GM11168 (cell line): ENCODE measurements at regions not wholly inside any gene's neighbourhood (a gene's known extent, or its start where the extent isn't known, plus 50 kb on each side); places are given as distances from the start of the nearest gene placed in this dataset.

Source experiments
- in situ Hi-C: fragments of 300-500 bp; cut with MboI; formaldehyde crosslinking; loops from one replicate; pipeline ENCODE4 v1.12.0; 2022; ENCODE audit warnings: low sequenced_read_pairs; ENCODE audit not compliant: unreplicated experiment

GRCh38 chr11:122358292-122358691 is 242.3 kb upstream of the BLID start:
- in situ Hi-C loops, result no loop called here

GRCh38 chr11:122355968-122356367 is 240.0 kb upstream of the BLID start:
- in situ Hi-C loops, result no loop called here

GRCh38 chr11:122354025-122354697 is 238.1 kb upstream of the BLID start:
- in situ Hi-C loops, result no loop called here

GRCh38 chr11:122353561-122353960 is 237.5 kb upstream of the BLID start:
- in situ Hi-C loops, result no loop called here

GRCh38 chr11:122348659-122349409 is 232.8 kb upstream of the BLID start:
- in situ Hi-C loops, result no loop called here

GRCh38 chr11:122346006-122346405 is 230.0 kb upstream of the BLID start:
- in situ Hi-C loops, result no loop called here

- in situ Hi-C loops, result no loop called here
These were observed 229.6 kb upstream of the BLID start for GRCh38 chr11:122345586-122345985.

- in situ Hi-C loops, result no loop called here
These were observed 228.2 kb upstream of the BLID start for GRCh38 chr11:122344215-122344614.

- in situ Hi-C loops, result no loop called here
These were observed 227.2 kb upstream of the BLID start for GRCh38 chr11:122343210-122343609.

GRCh38 chr11:122342089-122342744 is 226.2 kb upstream of the BLID start:
- in situ Hi-C loops, result no loop called here

GRCh38 chr11:122341477-122341876 is 225.5 kb upstream of the BLID start:
- in situ Hi-C loops, result no loop called here

- in situ Hi-C loops, result no loop called here
These were observed 224.7 kb upstream of the BLID start for GRCh38 chr11:122340607-122341290.

- in situ Hi-C loops, result no loop called here
These were observed 223.5 kb upstream of the BLID start for GRCh38 chr11:122339436-122340060.

GRCh38 chr11:122337704-122338103 is 221.7 kb upstream of the BLID start:
- in situ Hi-C loops, result no loop called here

- in situ Hi-C loops, result no loop called here
These were observed 221.2 kb upstream of the BLID start for GRCh38 chr11:122337241-122337640.

- in situ Hi-C loops, result no loop called here
These were observed 220.7 kb upstream of the BLID start for GRCh38 chr11:122336706-122337105.

- in situ Hi-C loops, result no loop called here
These were observed 218.7 kb upstream of the BLID start for GRCh38 chr11:122334546-122335339.

- in situ Hi-C loops, result no loop called here
These were observed 217.5 kb upstream of the BLID start for GRCh38 chr11:122333467-122333866.

- in situ Hi-C loops, result no loop called here
These were observed 215.1 kb upstream of the BLID start for GRCh38 chr11:122331079-122331478.
